ENCODE measurements at regions not wholly inside any gene's neighbourhood (a gene's known extent, or its start where the extent isn't known, plus 50 kb on each side); places are given as distances from the start of the nearest gene placed in this dataset.

GRCh38 chrX:104419211-104419610 is 146.8 kb upstream of the IL1RAPL2 start:
- no peak for TF ChIP-seq CTCF (IDR thresholded peaks at IDR 0.05; ENCODE audit: control extremely low read depth, extremely low read depth, low read depth, missing control alignments)
- POLR2A ChIA-PET, result no interaction called here
- CTCF ChIA-PET, result no interaction called here
- DNase-seq (ENCODE audit: extremely low spot score), result no peak

GRCh38 chrX:104411800-104412199 is 154.2 kb upstream of the IL1RAPL2 start:
- no peak for DNase-seq (ENCODE audit: extremely low spot score)
- TF ChIP-seq CTCF (IDR thresholded peaks at IDR 0.05; ENCODE audit: control extremely low read depth, extremely low read depth, low read depth, missing control alignments), result no peak
- ChIA-PET POLR2A (no interaction called here), CTCF (no interaction called here)

- TF ChIP-seq CTCF (IDR thresholded peaks at IDR 0.05; ENCODE audit: control extremely low read depth, extremely low read depth, low read depth, missing control alignments), result no peak
- ChIA-PET CTCF (no interaction called here), POLR2A (no interaction called here)
- DNase-seq (ENCODE audit: extremely low spot score), result no peak
Measured at GRCh38 chrX:104400387-104400786, 145.7 kb upstream of the ESX1 start.

GRCh38 chrX:104392350-104392749 is 137.6 kb upstream of the ESX1 start:
- ChIA-PET POLR2A (no interaction called here), CTCF (no interaction called here)
- no peak for TF ChIP-seq CTCF (IDR thresholded peaks at IDR 0.05; ENCODE audit: control extremely low read depth, extremely low read depth, low read depth, missing control alignments)
- no peak for DNase-seq (ENCODE audit: extremely low spot score)

- TF ChIP-seq CTCF (IDR thresholded peaks at IDR 0.05; ENCODE audit: control extremely low read depth, extremely low read depth, low read depth, missing control alignments), result no peak
- CTCF ChIA-PET, result no interaction called here
- POLR2A ChIA-PET, result no interaction called here
- DNase-seq (ENCODE audit: extremely low spot score), result no peak
Measured at GRCh38 chrX:104391906-104392305, 137.2 kb upstream of the ESX1 start.

- no peak for DNase-seq (ENCODE audit: extremely low spot score)
- ChIA-PET CTCF (no interaction called here), POLR2A (no interaction called here)
- no peak for TF ChIP-seq CTCF (IDR thresholded peaks at IDR 0.05; ENCODE audit: control extremely low read depth, extremely low read depth, low read depth, missing control alignments)
Measured at GRCh38 chrX:104376937-104377336, 122.2 kb upstream of the ESX1 start.

- ChIA-PET POLR2A (no interaction called here), CTCF (no interaction called here)
- TF ChIP-seq CTCF (IDR thresholded peaks at IDR 0.05; ENCODE audit: control extremely low read depth, extremely low read depth, low read depth, missing control alignments), result no peak
- DNase-seq (ENCODE audit: extremely low spot score), result no peak
Measured at GRCh38 chrX:104372547-104372946, 117.8 kb upstream of the ESX1 start.

Measured in GM10248 (cell line).